Activated CD4-positive, alpha-beta T cell treated with anti-CD3 and anti-CD28 coated beads, Interleukin-2, amount 10 ng/mL, durations not matched to agents 7 days and 5 days (primary cell): ENCODE measurements at regions not wholly inside any gene's neighbourhood (a gene's known extent, or its start where the extent isn't known, plus 50 kb on each side); places are given as distances from the start of the nearest gene placed in this dataset.
"Not testable (repeated sequence)": the region's sequence is repeated elsewhere in the genome, so short reads cannot be mapped to it uniquely, and the experiment has no call there.

ENCODE experiments used
- CTCF ChIA-PET: fragments of 350-600 bp; sonication (Branson Sonifier 250); formaldehyde crosslinking; loops from one replicate; lab custom pipeline; 2021; ENCODE audit warnings: antibody characterized with exemption; lab: Charles Lee
- POLR2A ChIA-PET: fragments of 350-600 bp; sonication (Branson Sonifier 250); formaldehyde crosslinking; loops from one replicate; lab custom pipeline; 2021; ENCODE audit warnings: antibody characterized with exemption; lab: Charles Lee
- DNase-seq: peaks from one replicate; pipeline ENCODE4 v3.0.0-alpha.2; 2020
- H3K27ac Mint-ChIP-seq: one replicate; pipeline ENCODE4 v1.8.0; 2021; ENCODE audit warnings: mild to moderate bottlenecking, moderate library complexity, mixed read lengths
- H3K27me3 Mint-ChIP-seq: one replicate; pipeline ENCODE4 v1.8.0; 2021; ENCODE audit warnings: mixed read lengths
- H3K36me3 Mint-ChIP-seq: one replicate; pipeline ENCODE4 v1.8.0; 2021; ENCODE audit warnings: low read depth, mixed read lengths
- H3K4me1 Mint-ChIP-seq: one replicate; pipeline ENCODE4 v1.8.0; 2021; ENCODE audit warnings: mixed read lengths
- H3K4me3 Mint-ChIP-seq: one replicate; pipeline ENCODE4 v1.8.0; 2021; ENCODE audit warnings: mild to moderate bottlenecking, moderate library complexity, mixed read lengths
- H3K9me3 Mint-ChIP-seq: one replicate; pipeline ENCODE4 v1.8.0; 2021; ENCODE audit warnings: mixed read lengths

GRCh38 chr5:114120166-114120565 is 241.7 kb upstream of the KCNN2 start:
- no peaks in the 10 kb centered on the region for H3K27me3 Mint-ChIP-seq
- H3K4me3 Mint-ChIP-seq: no peak overlapping the region
- CTCF ChIA-PET: no interaction called here
- no peak overlapping the region for H3K27ac Mint-ChIP-seq
- POLR2A ChIA-PET: no interaction called here
- no peak for DNase-seq
- H3K4me1 Mint-ChIP-seq: no peaks in the 10 kb centered on the region
- H3K36me3 Mint-ChIP-seq: no peaks in the 10 kb centered on the region
- H3K9me3 Mint-ChIP-seq: peaks cover 4% of the 10 kb centered on the region

- Mint-ChIP-seq H3K4me3 (no peak overlapping the region), H3K27me3 (no peaks in the 10 kb centered on the region), H3K4me1 (no peaks in the 10 kb centered on the region), H3K27ac (no peak overlapping the region), H3K36me3 (no peaks in the 10 kb centered on the region), H3K9me3 (peaks cover 4% of the 10 kb centered on the region)
- CTCF ChIA-PET: no interaction called here
- POLR2A ChIA-PET: no interaction called here
- no peak for DNase-seq
These were observed 239.0 kb upstream of the KCNN2 start for GRCh38 chr5:114122852-114123251.

- POLR2A ChIA-PET: no interaction called here
- CTCF ChIA-PET: no interaction called here
- peaks cover 4% of the 10 kb centered on the region for H3K9me3 Mint-ChIP-seq
- H3K27me3 Mint-ChIP-seq: no peaks in the 10 kb centered on the region
- H3K36me3 Mint-ChIP-seq: no peaks in the 10 kb centered on the region
- DNase-seq: no peak
- H3K4me3 Mint-ChIP-seq: no peak overlapping the region
- H3K4me1 Mint-ChIP-seq: no peaks in the 10 kb centered on the region
- no peak overlapping the region for H3K27ac Mint-ChIP-seq
These were observed 238.2 kb upstream of the KCNN2 start for GRCh38 chr5:114123654-114124053.

- no peak overlapping the region for H3K4me3 Mint-ChIP-seq
- no peaks in the 10 kb centered on the region for H3K4me1 Mint-ChIP-seq
- no peaks in the 10 kb centered on the region for H3K36me3 Mint-ChIP-seq
- ChIA-PET CTCF (no interaction called here), POLR2A (no interaction called here)
- H3K27ac Mint-ChIP-seq: no peak overlapping the region
- H3K9me3 Mint-ChIP-seq: peaks cover 22% of the 10 kb centered on the region
- DNase-seq: no peak
- no peaks in the 10 kb centered on the region for H3K27me3 Mint-ChIP-seq
These were observed 215.5 kb upstream of the KCNN2 start for GRCh38 chr5:114146398-114146797.

GRCh38 chr5:114148253-114148652 is 213.6 kb upstream of the KCNN2 start:
- DNase-seq: no peak
- CTCF ChIA-PET: no interaction called here
- POLR2A ChIA-PET: no interaction called here
- no peaks in the 10 kb centered on the region for H3K36me3 Mint-ChIP-seq
- peaks cover 23% of the 10 kb centered on the region for H3K9me3 Mint-ChIP-seq
- no peaks in the 10 kb centered on the region for H3K4me1 Mint-ChIP-seq
- no peak overlapping the region for H3K4me3 Mint-ChIP-seq
- no peak overlapping the region for H3K27ac Mint-ChIP-seq
- H3K27me3 Mint-ChIP-seq: no peaks in the 10 kb centered on the region

GRCh38 chr5:114148728-114149127 is 213.1 kb upstream of the KCNN2 start:
- H3K36me3 Mint-ChIP-seq, H3K4me3 Mint-ChIP-seq, DNase-seq, CTCF ChIA-PET, H3K27ac Mint-ChIP-seq, H3K27me3 Mint-ChIP-seq, H3K4me1 Mint-ChIP-seq, POLR2A ChIA-PET: not testable (repeated sequence)
- peaks cover 23% of the 10 kb centered on the region for H3K9me3 Mint-ChIP-seq

GRCh38 chr5:114152656-114153360 is 209.1 kb upstream of the KCNN2 start:
- ChIA-PET CTCF (no interaction called here), POLR2A (no interaction called here)
- Mint-ChIP-seq H3K36me3 (no peaks in the 10 kb centered on the region), H3K27me3 (no peaks in the 10 kb centered on the region), H3K4me3 (no peak overlapping the region), H3K9me3 (peaks cover 22% of the 10 kb centered on the region), H3K27ac (no peak overlapping the region), H3K4me1 (no peaks in the 10 kb centered on the region)
- no peak for DNase-seq

- H3K9me3 Mint-ChIP-seq: peaks cover 22% of the 10 kb centered on the region
- ChIA-PET POLR2A (no interaction called here), CTCF (no interaction called here)
- H3K27me3 Mint-ChIP-seq: no peaks in the 10 kb centered on the region
- no peak overlapping the region for H3K27ac Mint-ChIP-seq
- H3K4me3 Mint-ChIP-seq: no peak overlapping the region
- no peaks in the 10 kb centered on the region for H3K4me1 Mint-ChIP-seq
- DNase-seq: no peak
- no peaks in the 10 kb centered on the region for H3K36me3 Mint-ChIP-seq
These were observed 208.5 kb upstream of the KCNN2 start for GRCh38 chr5:114153392-114153791.

- peaks cover 19% of the 10 kb centered on the region for H3K9me3 Mint-ChIP-seq
- H3K27me3 Mint-ChIP-seq: no peaks in the 10 kb centered on the region
- no peak overlapping the region for H3K4me3 Mint-ChIP-seq
- H3K4me1 Mint-ChIP-seq: no peaks in the 10 kb centered on the region
- no peak overlapping the region for H3K27ac Mint-ChIP-seq
- DNase-seq: no peak
- no peaks in the 10 kb centered on the region for H3K36me3 Mint-ChIP-seq
- ChIA-PET CTCF (no interaction called here), POLR2A (no interaction called here)
These were observed 208.0 kb upstream of the KCNN2 start for GRCh38 chr5:114153833-114154232.

- Mint-ChIP-seq H3K36me3 (no peaks in the 10 kb centered on the region), H3K4me3 (no peak overlapping the region), H3K9me3 (peaks cover 8% of the 10 kb centered on the region), H3K27me3 (no peaks in the 10 kb centered on the region), H3K27ac (no peak overlapping the region), H3K4me1 (no peaks in the 10 kb centered on the region)
- CTCF ChIA-PET: no interaction called here
- no peak for DNase-seq
- POLR2A ChIA-PET: no interaction called here
These were observed 195.8 kb upstream of the KCNN2 start for GRCh38 chr5:114166081-114166480.

GRCh38 chr5:114174131-114174530 is 187.7 kb upstream of the KCNN2 start:
- no peak for DNase-seq
- Mint-ChIP-seq H3K36me3 (no peaks in the 10 kb centered on the region), H3K27me3 (no peaks in the 10 kb centered on the region), H3K4me1 (no peaks in the 10 kb centered on the region), H3K9me3 (peaks cover 4% of the 10 kb centered on the region), H3K4me3 (no peak overlapping the region), H3K27ac (no peak overlapping the region)
- CTCF ChIA-PET: no interaction called here
- POLR2A ChIA-PET: no interaction called here

- CTCF ChIA-PET: no interaction called here
- H3K9me3 Mint-ChIP-seq: peaks cover 4% of the 10 kb centered on the region
These were observed 187.0 kb upstream of the KCNN2 start for GRCh38 chr5:114174837-114175236.

GRCh38 chr5:114176356-114176755 is 185.5 kb upstream of the KCNN2 start:
- CTCF ChIA-PET: interaction anchor here (0.5 kb wide), 1 partner anchor 174 kb away, joined by 5 read pairs; no protein-coding TSS in a partner anchor
- no peak for DNase-seq
- POLR2A ChIA-PET: no interaction called here
- peaks cover 4% of the 10 kb centered on the region for H3K9me3 Mint-ChIP-seq
- no peaks in the 10 kb centered on the region for H3K4me1 Mint-ChIP-seq
- H3K27me3 Mint-ChIP-seq: no peaks in the 10 kb centered on the region
- no peaks in the 10 kb centered on the region for H3K36me3 Mint-ChIP-seq
- no peak overlapping the region for H3K4me3 Mint-ChIP-seq
- H3K27ac Mint-ChIP-seq: no peak overlapping the region

More at GRCh38 chr5:114174837-114175236, 187.0 kb upstream of the KCNN2 start:
- no peak overlapping the region for H3K27ac Mint-ChIP-seq
- no peak for DNase-seq
- POLR2A ChIA-PET: no interaction called here
- H3K4me1 Mint-ChIP-seq: no peaks in the 10 kb centered on the region
- no peaks in the 10 kb centered on the region for H3K36me3 Mint-ChIP-seq
- H3K27me3 Mint-ChIP-seq: no peaks in the 10 kb centered on the region
- no peak overlapping the region for H3K4me3 Mint-ChIP-seq

GRCh38 chr5:114179134-114179533 is 182.7 kb upstream of the KCNN2 start:
- ChIA-PET POLR2A (no interaction called here), CTCF (no interaction called here)
- H3K9me3 Mint-ChIP-seq: peaks cover 3% of the 10 kb centered on the region
- no peaks in the 10 kb centered on the region for H3K4me1 Mint-ChIP-seq
- no peak overlapping the region for H3K27ac Mint-ChIP-seq
- H3K36me3 Mint-ChIP-seq: no peaks in the 10 kb centered on the region
- no peak for DNase-seq
- no peaks in the 10 kb centered on the region for H3K27me3 Mint-ChIP-seq
- no peak overlapping the region for H3K4me3 Mint-ChIP-seq
